ENCODE measurements at regions not wholly inside any gene's neighbourhood (a gene's known extent, or its start where the extent isn't known, plus 50 kb on each side); places are given as distances from the start of the nearest gene placed in this dataset.
"Not testable (repeated sequence)": the region's sequence is repeated elsewhere in the genome, so short reads cannot be mapped to it uniquely, and the experiment has no call there.

DNA sequence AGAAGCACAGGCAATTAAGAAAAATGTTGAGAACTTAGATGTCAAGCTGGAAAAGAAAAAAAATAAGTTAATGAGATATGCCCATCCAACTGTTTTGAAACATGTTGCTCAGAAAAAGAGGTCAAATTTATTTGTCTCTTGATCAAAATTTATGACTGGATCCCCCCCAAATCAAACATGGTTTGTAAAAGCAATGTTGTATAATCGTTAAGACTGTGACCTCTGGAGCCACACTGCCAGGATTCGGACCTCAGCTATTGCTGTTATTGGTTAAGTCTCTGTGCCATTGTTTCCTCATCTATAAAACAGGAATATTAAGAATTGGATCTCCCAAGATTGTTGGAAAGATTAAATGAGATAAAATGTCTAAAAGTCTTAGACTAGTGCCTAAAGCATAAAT is 51.9 kb upstream of the LRRK2 start:
- H3K27ac ChIP-seq: no peak overlapping the region
- no peak for DNase-seq (ENCODE audit: low read depth, low spot score)

DNA sequence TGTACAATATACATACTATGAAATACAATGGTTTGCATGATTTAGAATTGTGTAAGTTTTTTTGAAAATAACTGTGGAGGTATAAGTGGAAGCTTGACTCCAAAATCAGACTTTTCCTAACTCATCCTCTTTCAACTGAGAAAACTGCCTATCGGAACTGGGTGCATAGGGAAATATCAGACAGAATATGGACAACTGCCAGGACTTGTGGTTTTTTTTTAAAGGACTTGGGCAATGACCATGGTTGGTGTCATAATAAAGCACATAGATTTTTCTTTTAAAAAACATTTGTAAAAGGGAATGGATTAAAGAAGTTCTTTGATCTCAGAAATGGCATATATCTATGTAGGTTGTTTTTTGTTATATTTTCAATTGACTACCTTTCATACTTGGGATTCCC is 53.3 kb upstream of the LRRK2 start:
- H3K27ac ChIP-seq: no peak overlapping the region
- DNase-seq (ENCODE audit: low read depth, low spot score): no peak

DNA sequence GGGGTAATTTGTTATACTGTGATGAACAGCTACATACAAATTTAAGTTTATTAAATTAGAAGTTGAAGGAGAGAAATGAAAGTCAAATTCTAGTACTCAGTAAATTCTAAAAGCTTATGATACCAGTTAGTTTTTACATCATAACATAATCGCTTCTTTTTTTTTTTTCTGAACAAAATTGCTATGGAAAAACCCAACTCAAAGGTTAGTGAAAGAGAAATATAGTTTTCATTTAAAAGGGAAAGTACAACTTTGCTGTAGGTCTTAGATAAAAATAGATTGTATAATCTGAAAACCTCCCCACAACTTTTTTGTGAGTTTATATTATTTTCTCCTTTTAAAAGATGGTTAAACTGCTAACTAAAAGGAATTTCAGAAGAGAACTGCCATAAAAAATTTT is 53.7 kb upstream of the LRRK2 start:
- DNase-seq (ENCODE audit: low read depth, low spot score): no peak
- no peak overlapping the region for H3K27ac ChIP-seq

DNA sequence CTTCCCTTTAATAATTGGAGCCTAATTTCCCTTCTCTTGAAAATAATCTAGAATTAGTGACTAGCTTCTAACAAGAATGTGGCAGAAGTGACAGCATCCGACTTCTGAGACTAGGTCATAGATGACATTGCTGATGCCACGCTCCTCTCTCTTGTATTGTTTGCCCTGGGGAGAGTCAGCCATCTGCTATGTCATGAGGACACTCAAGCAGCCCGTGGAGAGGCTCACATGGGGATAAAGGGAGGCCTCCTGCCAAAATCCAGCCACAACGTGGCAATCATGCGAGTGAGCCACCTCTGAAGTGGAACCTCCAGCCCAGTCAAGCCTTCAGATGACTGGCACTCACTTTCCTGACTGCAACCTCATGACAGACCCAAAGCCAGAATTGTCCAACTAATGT is 54.2 kb upstream of the LRRK2 start:
- no peak overlapping the region for H3K27ac ChIP-seq

DNA sequence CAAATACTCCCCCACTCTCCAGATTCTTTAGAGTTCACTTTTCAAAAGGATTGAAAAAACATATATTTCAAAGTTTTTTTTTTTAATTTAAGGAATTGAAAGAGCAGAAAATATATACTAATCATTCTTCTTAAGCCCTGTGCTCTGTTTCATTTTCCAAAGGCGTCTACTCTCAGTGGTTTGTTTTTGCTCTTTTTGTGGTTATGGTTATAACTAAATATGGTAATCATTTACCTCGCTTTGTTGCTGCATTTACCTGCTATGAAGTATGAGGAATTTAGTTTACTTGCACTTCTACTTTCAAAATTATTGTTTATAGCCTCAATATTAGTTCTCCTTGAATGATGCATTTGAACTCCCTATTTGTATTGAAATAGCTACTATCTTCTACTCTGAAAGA is 55.9 kb upstream of the LRRK2 start:
- H3K27ac ChIP-seq: no peak overlapping the region
- DNase-seq (ENCODE audit: low read depth, low spot score): no peak

More for the DNA sequence above, 54.2 kb upstream of the LRRK2 start:
- no peak for DNase-seq (ENCODE audit: low read depth, low spot score)

DNA sequence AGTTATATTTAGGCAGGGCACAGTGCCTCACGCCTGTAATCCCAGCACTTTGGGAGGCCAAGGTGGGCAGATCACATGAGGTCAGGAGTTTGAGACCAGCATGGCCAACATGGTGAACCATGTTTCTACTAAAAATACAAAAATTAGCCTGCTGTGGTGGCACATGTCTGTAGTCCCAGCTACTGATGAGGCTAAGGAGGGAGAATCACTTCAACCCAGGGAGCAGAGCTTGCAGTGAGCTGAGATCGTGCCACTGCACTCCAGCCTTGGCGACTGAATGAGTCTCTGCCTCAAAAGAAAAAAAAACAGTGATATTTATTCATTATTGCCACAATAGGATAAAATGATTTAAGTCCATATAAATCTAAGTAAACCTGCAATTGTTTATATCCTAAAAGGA is 56.4 kb upstream of the LRRK2 start:
- DNase-seq (ENCODE audit: low read depth, low spot score); H3K27ac ChIP-seq: not testable (repeated sequence)

DNA sequence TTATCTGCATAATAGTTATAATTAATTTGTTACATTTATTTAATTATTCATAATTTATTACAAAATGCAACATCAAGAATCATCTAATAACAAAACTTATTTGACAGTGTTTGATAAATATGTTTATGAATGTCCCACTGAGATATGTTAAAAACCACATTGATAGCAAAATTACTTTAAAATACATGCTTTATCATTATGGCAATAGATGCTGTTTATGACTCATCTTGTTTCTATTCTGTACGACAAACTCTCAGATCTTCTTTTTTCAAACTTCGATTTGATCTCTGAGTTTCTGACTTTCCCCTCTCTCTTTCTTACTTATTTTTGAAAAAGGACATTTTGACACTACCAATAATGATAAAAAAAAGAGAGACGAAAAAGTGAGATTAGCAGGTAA is 56.8 kb upstream of the LRRK2 start:
- H3K27ac ChIP-seq: no peak overlapping the region
- DNase-seq (ENCODE audit: low read depth, low spot score): no peak

DNA sequence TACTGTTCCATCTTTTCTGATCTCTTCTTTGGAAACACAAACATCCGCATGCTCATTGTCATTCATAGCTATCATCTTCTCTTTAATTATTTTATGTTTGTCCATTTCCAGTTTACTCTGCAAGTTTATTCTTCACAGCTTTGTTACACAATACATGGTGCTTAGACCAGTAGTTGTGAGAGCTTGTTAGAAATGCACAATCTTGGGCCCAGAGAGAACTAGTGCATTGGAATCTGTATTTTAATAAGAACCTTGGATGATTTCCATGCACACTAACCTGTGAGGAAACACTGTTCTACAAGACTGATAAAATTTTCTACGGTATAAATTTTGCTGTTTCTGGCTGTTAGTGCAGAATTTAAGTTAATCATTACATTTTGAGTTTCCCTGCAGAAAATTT is 59.3 kb upstream of the SLC2A13 start:
- no peak for DNase-seq (ENCODE audit: low read depth, low spot score)
- H3K27ac ChIP-seq: no peak overlapping the region

DNA sequence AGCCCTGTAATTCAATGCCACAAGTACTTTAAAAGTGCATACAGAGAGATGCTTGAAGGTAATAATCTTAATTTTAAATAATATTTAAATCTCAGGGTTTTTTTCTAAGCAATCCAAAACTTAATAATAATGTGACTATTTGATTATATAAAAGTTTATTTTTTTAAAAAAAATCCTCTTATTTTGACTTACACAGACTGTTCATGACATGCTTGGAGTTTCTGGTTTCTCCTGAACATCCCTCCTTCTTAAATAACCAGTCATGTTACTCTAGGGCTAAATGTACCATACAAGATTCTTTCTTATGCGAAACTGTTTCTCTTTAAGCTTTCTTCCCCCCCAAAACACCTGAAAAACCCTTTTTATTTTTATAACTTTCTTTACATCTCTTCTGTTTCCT is 58.2 kb upstream of the SLC2A13 start:
- DNase-seq (ENCODE audit: low read depth, low spot score): no peak
- H3K27ac ChIP-seq: no peak overlapping the region

DNA sequence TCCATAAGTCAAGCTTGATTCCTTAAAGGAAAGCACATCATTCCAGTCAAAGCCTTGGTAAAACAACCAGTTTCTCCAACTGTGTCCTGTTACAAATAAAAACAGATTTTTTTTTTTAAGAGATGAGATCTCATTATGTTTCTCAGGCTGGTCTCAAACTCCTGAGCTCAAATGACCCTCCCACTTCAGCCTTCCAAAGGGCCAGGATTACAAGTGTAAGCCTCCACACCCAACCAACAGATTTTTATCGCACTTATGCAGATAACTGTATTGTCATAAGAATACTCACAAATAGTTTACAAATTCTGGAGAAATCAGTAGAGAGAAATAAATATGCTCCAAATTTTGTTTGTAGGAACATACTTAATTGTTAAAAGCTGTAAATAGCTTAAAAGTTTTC is 56.2 kb upstream of the SLC2A13 start:
- no peak overlapping the region for H3K27ac ChIP-seq
- no peak for DNase-seq (ENCODE audit: low read depth, low spot score)

DNA sequence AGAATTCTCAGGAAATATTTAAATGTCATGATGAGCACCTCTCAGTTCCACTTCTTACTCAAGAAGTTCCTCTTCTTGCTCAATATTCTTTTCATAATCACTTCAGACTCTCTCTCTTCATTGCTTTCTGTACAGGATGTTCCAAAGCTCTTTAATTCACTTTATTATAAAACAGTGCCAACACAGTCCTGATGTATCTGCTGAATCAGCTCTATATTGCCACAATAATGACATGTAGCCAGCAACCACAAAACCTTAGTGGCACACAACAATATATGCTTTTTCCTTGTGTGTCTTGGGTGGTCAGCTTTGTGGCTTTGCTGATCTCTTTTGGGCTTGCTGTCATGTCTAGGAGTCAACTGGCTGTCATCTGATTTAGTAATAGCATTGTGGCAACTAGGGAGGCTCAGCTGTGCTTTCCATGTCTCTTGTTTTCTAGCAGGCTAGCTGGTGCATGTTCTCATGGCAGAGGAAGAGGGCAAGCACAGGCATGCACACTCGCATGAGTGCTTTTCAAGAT is 52.8 kb upstream of the SLC2A13 start:
- peak; percentile 91 for DNase-seq (ENCODE audit: low read depth, low spot score)
- H3K27ac ChIP-seq: peak overlapping the region; percentile 87

DNA sequence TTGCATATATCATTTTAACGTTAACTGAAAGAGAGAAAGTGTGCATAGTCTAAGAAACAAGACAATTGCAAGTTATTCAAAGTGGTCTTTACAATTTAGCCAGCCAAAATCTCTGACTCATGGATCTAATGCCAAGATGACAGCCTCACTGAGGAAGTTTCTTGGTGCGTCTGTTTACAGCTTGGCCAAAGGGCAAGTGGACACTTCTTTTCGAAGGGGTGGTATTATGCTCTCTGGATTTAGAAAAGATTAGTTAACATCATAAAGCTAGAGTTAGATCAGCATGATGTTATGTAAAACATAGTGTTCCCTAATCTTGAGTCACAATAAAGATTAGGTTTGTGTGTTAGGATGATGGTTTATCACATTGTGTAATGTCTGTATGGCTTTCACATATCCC is 51.5 kb upstream of the SLC2A13 start:
- H3K27ac ChIP-seq: peak overlapping the region; percentile 87
- no peak for DNase-seq (ENCODE audit: low read depth, low spot score)

DNA sequence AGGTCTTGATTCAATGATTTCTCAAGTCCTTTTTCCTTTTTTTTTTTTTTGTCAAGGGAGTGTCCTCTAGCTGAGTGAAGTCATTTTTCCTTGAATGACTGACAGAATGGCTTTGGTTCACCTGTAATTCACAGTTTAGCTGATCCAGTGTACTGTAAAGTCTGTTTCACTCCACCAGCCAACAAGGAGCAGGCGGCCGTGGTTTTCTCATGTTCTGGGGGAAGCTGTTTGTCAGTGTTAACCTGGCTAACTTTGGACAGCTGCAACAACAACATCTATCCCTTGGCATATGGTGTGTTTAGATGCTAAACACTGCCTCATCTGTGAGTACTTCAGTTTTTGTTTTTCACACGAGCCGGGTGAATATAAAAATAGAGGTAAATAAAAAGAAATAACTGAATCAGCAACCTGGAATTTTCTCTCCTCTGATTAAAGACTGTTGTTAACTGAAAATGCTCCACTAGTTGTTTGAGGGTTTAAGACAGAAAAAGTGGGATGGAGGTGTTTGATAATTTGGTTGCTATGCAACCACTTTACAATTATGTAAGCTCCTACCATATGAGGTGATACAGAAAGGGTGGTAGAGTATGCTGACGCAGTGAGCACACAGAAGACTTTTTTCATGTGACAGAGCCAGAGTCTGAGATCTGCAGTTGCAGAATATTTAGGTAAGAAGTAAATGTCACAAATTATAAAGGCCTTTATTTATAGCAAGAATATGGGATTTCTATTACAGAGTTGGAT is 50.3 kb upstream of the SLC2A13 start:
- no peak for DNase-seq (ENCODE audit: low read depth, low spot score)
- no peak overlapping the region for H3K27ac ChIP-seq

Measured in epithelial cell of prostate (primary cell).